GM12891 (cell line): ENCODE measurements at regions not wholly inside any gene's neighbourhood (a gene's known extent, or its start where the extent isn't known, plus 50 kb on each side); places are given as distances from the start of the nearest gene placed in this dataset.

Source experiments
- PAX5 ChIP-seq: IDR thresholded peaks from 2 replicates; pipeline ENCODE4 v1.6.1; 2011; ENCODE audit warnings: low read length, moderate library complexity, mild to moderate bottlenecking; ENCODE audit not compliant: insufficient read depth, severe bottlenecking
- POLR2A ChIP-seq: IDR thresholded peaks from 2 replicates; pipeline ENCODE4 v1.6.1; 2011; ENCODE audit warnings: low read depth, low read length, control low read depth
- POLR2AphosphoS5 ChIP-seq: IDR thresholded peaks from 2 replicates; pipeline ENCODE4 v1.6.1; 2011; ENCODE audit warnings: low read depth, low read length, control low read depth
- POU2F2 ChIP-seq: IDR thresholded peaks from 2 replicates; pipeline ENCODE4 v1.6.1; 2011; ENCODE audit warnings: low read depth, mild to moderate bottlenecking, control low read depth, low read length, moderate library complexity
- SPI1 ChIP-seq: IDR thresholded peaks from 2 replicates; pipeline ENCODE4 v1.6.1; 2011; ENCODE audit warnings: low read depth, low read length, control low read depth
- TAF1 ChIP-seq: IDR thresholded peaks from 2 replicates; pipeline ENCODE4 v1.6.1; 2011; ENCODE audit warnings: low read depth, low read length, control low read depth

DNA sequence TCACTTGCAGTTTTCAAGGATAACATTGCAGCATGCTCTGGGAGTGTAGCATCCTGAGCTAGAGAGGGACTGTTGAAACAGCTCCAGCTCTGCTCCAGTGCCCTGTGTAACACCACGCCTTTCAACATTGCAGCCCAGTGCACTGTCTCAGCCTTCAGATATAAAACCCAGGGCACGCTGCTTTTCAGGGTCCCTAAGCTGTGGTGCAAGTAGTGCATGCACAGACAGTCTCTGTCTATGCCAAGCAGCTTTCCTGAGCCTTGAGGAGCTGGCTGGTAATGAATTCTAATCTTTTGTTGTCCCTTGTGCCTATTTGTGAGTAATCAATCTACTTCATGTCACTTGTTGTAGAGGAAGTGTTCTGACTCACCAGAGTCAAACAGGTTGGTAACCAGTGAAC, 897.0 kb downstream of the ARAP2 start:
- TF ChIP-seq POLR2A: no peak
- no peak for TF ChIP-seq TAF1
- TF ChIP-seq POLR2AphosphoS5: no peak
- TF ChIP-seq SPI1: no peak
- no peak for TF ChIP-seq POU2F2
- TF ChIP-seq PAX5: no peak
